ENCODE measurements at regions not wholly inside any gene's neighbourhood (a gene's known extent, or its start where the extent isn't known, plus 50 kb on each side); places are given as distances from the start of the nearest gene placed in this dataset.

DNA sequence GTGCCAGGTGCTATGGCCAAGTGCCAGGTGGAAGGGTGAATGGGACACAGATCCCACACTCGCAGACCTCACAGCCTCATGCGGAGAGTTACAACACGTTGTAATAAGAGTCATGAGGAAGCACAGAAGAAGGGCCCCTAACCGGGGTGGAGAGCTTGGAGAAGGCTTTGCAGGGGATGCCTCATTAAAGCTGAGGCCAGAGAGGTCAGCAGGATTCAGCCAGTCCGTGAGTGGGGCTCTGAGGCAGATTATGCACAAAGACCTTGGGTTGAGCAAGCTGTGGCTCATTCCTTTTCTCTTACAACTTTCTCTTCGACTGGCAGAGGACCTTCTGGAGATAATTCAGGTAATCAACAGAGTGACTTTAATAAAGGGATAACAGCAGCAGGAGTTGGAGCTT lies 65.3 kb upstream of the SNRK start:
- DNase-seq (ENCODE audit: low spot score), result no peak
- ATAC-seq (ENCODE audit: low FRiP score), result no peak
- TF ChIP-seq CTCF (IDR thresholded peaks at IDR 0.05), result no peak

DNA sequence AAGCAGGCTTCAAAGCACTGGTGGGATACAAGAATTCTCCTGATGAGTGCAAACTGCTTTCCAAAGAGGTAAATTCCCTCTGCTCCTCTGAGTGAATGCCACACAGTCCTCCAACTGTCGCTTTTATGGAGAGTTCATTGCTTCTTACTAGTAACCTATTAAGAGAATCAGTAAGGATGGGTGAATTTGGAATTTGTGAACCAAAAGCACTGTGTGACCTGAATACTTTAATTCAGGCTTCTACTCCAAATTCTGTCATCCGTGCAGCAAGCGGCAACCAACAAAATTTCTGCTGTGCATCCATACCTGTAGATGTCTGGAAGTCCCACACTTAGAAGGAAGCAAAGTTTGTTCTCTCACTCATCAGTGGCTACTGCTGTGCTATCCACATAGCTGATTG lies 66.7 kb upstream of the SNRK start:
- DNase-seq (ENCODE audit: low spot score) (no peak), ATAC-seq (ENCODE audit: low FRiP score) (no peak)
- no peak for TF ChIP-seq CTCF (IDR thresholded peaks at IDR 0.05)

- DNase-seq (ENCODE audit: low spot score) (no peak), ATAC-seq (ENCODE audit: low FRiP score) (no peak)
- TF ChIP-seq CTCF (IDR thresholded peaks at IDR 0.05), result no peak
These were observed 67.4 kb upstream of the SNRK start for GRCh38 chr3:43218921-43219320.

DNA sequence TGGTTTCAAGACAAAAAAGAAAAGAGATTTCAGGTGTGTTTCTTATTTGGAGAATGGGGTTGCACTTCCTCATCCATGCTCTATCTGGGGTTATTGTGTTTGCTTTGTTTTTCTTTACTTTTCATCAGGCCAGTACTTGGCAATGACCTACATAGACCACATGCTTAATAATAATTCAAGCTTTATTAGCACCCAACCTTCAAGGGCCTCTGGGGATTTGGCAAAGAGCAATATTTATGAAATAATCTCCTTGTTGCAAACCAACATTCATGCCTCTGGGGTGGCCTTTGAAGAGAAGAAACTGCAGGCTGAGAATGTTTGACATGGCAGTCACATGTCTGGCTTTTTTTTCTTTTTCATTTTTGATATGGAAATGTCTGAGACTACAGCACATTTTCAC lies 68.2 kb upstream of the SNRK start:
- no peak for DNase-seq (ENCODE audit: low spot score)
- no peak for ATAC-seq (ENCODE audit: low FRiP score)
- TF ChIP-seq CTCF (IDR thresholded peaks at IDR 0.05), result no peak

- no peak for TF ChIP-seq CTCF (IDR thresholded peaks at IDR 0.05)
- DNase-seq (ENCODE audit: low spot score) (no peak), ATAC-seq (ENCODE audit: low FRiP score) (no peak)
These were observed 68.7 kb upstream of the SNRK start for GRCh38 chr3:43217633-43218032.

DNA sequence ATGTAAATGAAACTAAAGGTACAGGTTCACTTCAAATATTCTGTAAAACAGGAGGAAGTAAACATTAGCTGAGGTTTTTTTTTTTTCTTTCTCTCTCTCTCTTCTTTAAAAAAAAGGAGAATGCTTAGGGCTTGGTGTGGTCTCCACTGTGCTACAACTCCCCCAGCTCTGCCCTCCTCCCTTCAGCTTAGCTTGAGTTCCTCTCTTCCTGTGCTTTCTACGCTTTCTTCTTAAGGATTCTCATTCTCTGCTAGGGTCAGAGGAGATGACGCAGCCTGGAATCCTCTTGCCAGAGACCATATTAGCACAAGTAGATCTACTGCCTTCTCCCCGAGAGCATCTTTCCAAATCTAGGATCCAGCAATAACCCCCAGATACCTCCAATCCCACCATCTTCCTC lies 69.1 kb upstream of the SNRK start:
- no peak for TF ChIP-seq CTCF (IDR thresholded peaks at IDR 0.05)
- ATAC-seq (ENCODE audit: low FRiP score), result no peak
- no peak for DNase-seq (ENCODE audit: low spot score)

- no peak for TF ChIP-seq CTCF (IDR thresholded peaks at IDR 0.05)
- DNase-seq (ENCODE audit: low spot score) (no peak), ATAC-seq (ENCODE audit: low FRiP score) (no peak)
These were observed 70.6 kb upstream of the SNRK start for GRCh38 chr3:43215663-43216275.
